ENCODE measurements at regions not wholly inside any gene's neighbourhood (a gene's known extent, or its start where the extent isn't known, plus 50 kb on each side); places are given as distances from the start of the nearest gene placed in this dataset.

GRCh38 chr2:60603533-60604190 is 50.2 kb upstream of the BCL11A start:
- H3K27ac Mint-ChIP-seq (ENCODE audit: unreplicated experiment) = no peak overlapping the region
- no peak for DNase-seq (ENCODE audit: low spot score)

GRCh38 chr2:60604486-60605064 is 51.1 kb upstream of the BCL11A start:
- Mint-ChIP-seq H3K27me3 (ENCODE audit: low read depth) (no peaks in the 10 kb centered on the region), H3K36me3 (ENCODE audit: low read depth) (no peaks in the 10 kb centered on the region), H3K4me3 (ENCODE audit: unreplicated experiment) (no peak overlapping the region), H3K4me1 (ENCODE audit: low read depth) (peaks cover 15% of the 10 kb centered on the region), H3K27ac (ENCODE audit: unreplicated experiment) (no peak overlapping the region), H3K9me3 (ENCODE audit: low read depth) (peaks cover 4% of the 10 kb centered on the region)
- DNase-seq (ENCODE audit: low spot score) = no peak
- no peak for TF ChIP-seq CTCF (IDR thresholded peaks at IDR 0.05)

More at GRCh38 chr2:60603533-60604190, 50.2 kb upstream of the BCL11A start:
- Mint-ChIP-seq H3K27me3 (ENCODE audit: low read depth) (no peaks in the 10 kb centered on the region), H3K9me3 (ENCODE audit: low read depth) (peaks cover 4% of the 10 kb centered on the region), H3K4me3 (ENCODE audit: unreplicated experiment) (no peak overlapping the region), H3K4me1 (ENCODE audit: low read depth) (peaks cover 11% of the 10 kb centered on the region), H3K36me3 (ENCODE audit: low read depth) (no peaks in the 10 kb centered on the region)
- TF ChIP-seq CTCF (IDR thresholded peaks at IDR 0.05) = no peak

GRCh38 chr2:60605866-60606265 is 52.4 kb upstream of the BCL11A start:
- no peak for TF ChIP-seq CTCF (IDR thresholded peaks at IDR 0.05)
- H3K27ac Mint-ChIP-seq (ENCODE audit: unreplicated experiment) = no peak overlapping the region
- no peaks in the 10 kb centered on the region for H3K36me3 Mint-ChIP-seq (ENCODE audit: low read depth)
- DNase-seq (ENCODE audit: low spot score) = no peak
- H3K4me3 Mint-ChIP-seq (ENCODE audit: unreplicated experiment) = no peak overlapping the region
- H3K9me3 Mint-ChIP-seq (ENCODE audit: low read depth) = no peaks in the 10 kb centered on the region
- H3K27me3 Mint-ChIP-seq (ENCODE audit: low read depth) = no peaks in the 10 kb centered on the region
- H3K4me1 Mint-ChIP-seq (ENCODE audit: low read depth) = peaks cover 15% of the 10 kb centered on the region

GRCh38 chr2:60608679-60609078 is 55.2 kb upstream of the BCL11A start:
- Mint-ChIP-seq H3K27ac (ENCODE audit: unreplicated experiment) (no peak overlapping the region), H3K9me3 (ENCODE audit: low read depth) (no peaks in the 10 kb centered on the region), H3K27me3 (ENCODE audit: low read depth) (peaks cover 6% of the 10 kb centered on the region), H3K4me1 (ENCODE audit: low read depth) (peaks cover 7% of the 10 kb centered on the region), H3K36me3 (ENCODE audit: low read depth) (no peaks in the 10 kb centered on the region), H3K4me3 (ENCODE audit: unreplicated experiment) (no peak overlapping the region)
- TF ChIP-seq CTCF (IDR thresholded peaks at IDR 0.05) = no peak
- no peak for DNase-seq (ENCODE audit: low spot score)

- TF ChIP-seq CTCF (IDR thresholded peaks at IDR 0.05) = no peak
- no peak overlapping the region for H3K4me3 Mint-ChIP-seq (ENCODE audit: unreplicated experiment)
- peaks cover 7% of the 10 kb centered on the region for H3K4me1 Mint-ChIP-seq (ENCODE audit: low read depth)
- no peak for DNase-seq (ENCODE audit: low spot score)
- H3K27me3 Mint-ChIP-seq (ENCODE audit: low read depth) = peaks cover 6% of the 10 kb centered on the region
- no peaks in the 10 kb centered on the region for H3K9me3 Mint-ChIP-seq (ENCODE audit: low read depth)
- H3K27ac Mint-ChIP-seq (ENCODE audit: unreplicated experiment) = no peak overlapping the region
- H3K36me3 Mint-ChIP-seq (ENCODE audit: low read depth) = no peaks in the 10 kb centered on the region
Measured at GRCh38 chr2:60612033-60612432, 58.6 kb upstream of the BCL11A start.
